GM12878 (cell line): ENCODE measurements at regions not wholly inside any gene's neighbourhood (a gene's known extent, or its start where the extent isn't known, plus 50 kb on each side); places are given as distances from the start of the nearest gene placed in this dataset.

ENCODE experiments used
- ATAC-seq: fragments of 200-7000 bp; cut with Tn5 transposase; 3 replicates; pipeline ENCODE4 v1.9.1; 2020; ENCODE audit warnings: mild to moderate bottlenecking, moderate library complexity
- BruUV-seq: library from RNA; stranded (reverse); fragments of 400-500 nt; replicated peaks from 2 replicates; lab custom pipeline; 2021; lab: Mats Ljungman, UMichigan
- CTCF ChIA-PET: fragments of 300-600 bp; sonication (Branson Sonifier 250); formaldehyde crosslinking; extraction: SDS; loops from one replicate; lab custom pipeline; 2021; ENCODE audit warnings: inconsistent platforms; lab: Yijun Ruan, JAX
- POLR2A ChIA-PET: fragments of 350-600 bp; formaldehyde crosslinking; extraction: SDS; loops from one replicate; lab custom pipeline; 2021; ENCODE audit warnings: inconsistent platforms; lab: Charles Lee
- RAD21 ChIA-PET: fragments of 300-600 bp; sonication (Branson Sonifier 250); formaldehyde crosslinking; loops from one replicate; lab custom pipeline; 2023; ENCODE audit warnings: antibody characterized with exemption; ENCODE audit not compliant: unreplicated experiment; lab: Charles Lee
- SMC1A ChIA-PET: fragments of 300-600 bp; sonication (Branson Sonifier 250); formaldehyde crosslinking; loops from one replicate; lab custom pipeline; 2023; ENCODE audit not compliant: unreplicated experiment, uncharacterized antibody; lab: Charles Lee
- DNase-seq: peaks from one replicate; pipeline ENCODE4 v3.0.0-alpha.2; 2011; ENCODE audit warnings: low read depth, low spot score
- FAIRE-seq: peaks from 3 replicates; lab custom pipeline; 2011; peaks lifted over from hg19 to GRCh38; lab: Jason Lieb, UNC
- H2AFZ ChIP-seq: 2 replicates; pipeline ENCODE4 v1.6.0; 2011; ENCODE audit warnings: low read depth, low read length, control low read depth; ENCODE audit not compliant: control insufficient read depth
- H3K27ac ChIP-seq: 2 replicates; pipeline ENCODE4 v1.5.1; 2011; ENCODE audit warnings: control low read depth; ENCODE audit not compliant: control insufficient read depth, insufficient read depth
- H3K27me3 ChIP-seq, 2 experiments: replicated peaks in 1 of 2; 2 replicates each; pipeline versions ENCODE4 v1.6.0 to v1.6.1; 2011; ENCODE audit warnings: low read length in 1 of 2; ENCODE audit not compliant: control insufficient read depth in 2 of 2, insufficient read depth in 2 of 2
- H3K36me3 ChIP-seq, 2 experiments: 2 replicates each; pipeline ENCODE4 v1.5.1; 2011; ENCODE audit warnings: low read length in 1 of 2; ENCODE audit not compliant: control insufficient read depth in 2 of 2, insufficient read depth in 2 of 2
- H3K4me1 ChIP-seq: 2 replicates; pipeline ENCODE4 v1.6.1; 2011; ENCODE audit warnings: mild to moderate bottlenecking, low read length, moderate library complexity, mixed read lengths; ENCODE audit not compliant: control insufficient read depth, insufficient read depth
- H3K4me2 ChIP-seq: 2 replicates; pipeline ENCODE4 v1.6.0; 2011; ENCODE audit warnings: control low read depth; ENCODE audit not compliant: control insufficient read depth, insufficient read depth
- H3K4me3 ChIP-seq: fragments of 200-600 bp; sonication (generic); 2 replicates; pipeline ENCODE4 v1.5.1; 2016
- H3K79me2 ChIP-seq: 2 replicates; pipeline ENCODE4 v1.6.0; 2011; ENCODE audit warnings: low read length; ENCODE audit not compliant: control insufficient read depth, insufficient read depth
- H3K9ac ChIP-seq: 2 replicates; pipeline ENCODE4 v1.8.0; 2011; ENCODE audit warnings: low read length, control low read depth, mixed read lengths; ENCODE audit not compliant: control insufficient read depth, insufficient read depth
- H3K9me3 ChIP-seq: replicated peaks from 3 replicates; pipeline ENCODE4 v1.5.1; 2011; ENCODE audit warnings: mild to moderate bottlenecking, low read length; ENCODE audit not compliant: control insufficient read depth, insufficient read depth
- H4K20me1 ChIP-seq: 2 replicates; pipeline ENCODE4 v1.6.0; 2011; ENCODE audit not compliant: control insufficient read depth, insufficient read depth
- E2F8 ChIP-seq: fragments of 450-650 bp; IDR thresholded peaks from 2 replicates; pipeline ENCODE4 v1.6.1; 2018; ENCODE audit warnings: mild to moderate bottlenecking, low read depth, moderate library complexity; ENCODE audit not compliant: partially characterized antibody
- EED ChIP-seq: sonication (generic); IDR thresholded peaks from 2 replicates; pipeline ENCODE4 v1.6.1; 2016; ENCODE audit warnings: antibody characterized with exemption, low read depth
- EGR1 ChIP-seq, 2 experiments: IDR thresholded peaks; 1 replicate in 1 of 2; 2 replicates in 1 of 2; pipeline ENCODE4 v1.6.1; 2011 to 2012; ENCODE audit warnings: low read depth in 2 of 2, low read length in 2 of 2, borderline replicate concordance in 1 of 2, mild to moderate bottlenecking in 1 of 2, moderate library complexity in 1 of 2
- HDGF ChIP-seq: fragments of 450-650 bp; IDR thresholded peaks from 2 replicates; pipeline ENCODE4 v1.6.1; 2016; ENCODE audit warnings: antibody characterized with exemption
- KLF5 ChIP-seq: fragments of 450-650 bp; IDR thresholded peaks from 2 replicates; pipeline ENCODE4 v1.6.1; 2014; ENCODE audit warnings: mild to moderate bottlenecking; ENCODE audit not compliant: partially characterized antibody
- NFXL1 ChIP-seq: fragments of 450-650 bp; IDR thresholded peaks from 2 replicates; pipeline ENCODE4 v1.6.1; 2017; ENCODE audit warnings: antibody characterized with exemption, mild to moderate bottlenecking, borderline replicate concordance
- SPI1 ChIP-seq: IDR thresholded peaks from 2 replicates; pipeline ENCODE4 v1.6.1; 2011; ENCODE audit warnings: low read depth, mild to moderate bottlenecking, low read length, moderate library complexity, borderline replicate concordance; ENCODE audit not compliant: insufficient read depth
- SREBF1 ChIP-seq: IDR thresholded peaks from 2 replicates; pipeline ENCODE4 v1.6.1; 2012; ENCODE audit warnings: mild to moderate bottlenecking, low read length
- SREBF2 ChIP-seq: IDR thresholded peaks from 2 replicates; pipeline ENCODE4 v1.6.1; 2012; ENCODE audit warnings: mild to moderate bottlenecking, low read length
- ZBTB33 ChIP-seq: fragments of 450-650 bp; IDR thresholded peaks from 2 replicates; pipeline ENCODE4 v1.6.1; 2017; ENCODE audit warnings: mild to moderate bottlenecking
- WGBS: methylation state at CpG from one replicate; pipeline ENCODE4 v1.1.6; 2016; ENCODE audit warnings: low lambda C conversion rate; ENCODE audit not compliant: insufficient replicate concordance, insufficient coverage; ENCODE audit errors: missing lambda C conversion rate; 5-methylcytosine and 5-hydroxymethylcytosine counted together
- in situ Hi-C: fragments of 300-500 bp; cut with MboI; formaldehyde crosslinking; loops from 9 replicates; pipeline ENCODE4 v1.14.3; 2018; ENCODE audit warnings: mixed read lengths
- intact Hi-C: fragments of 100-400 bp; cut with micrococcal nuclease; formaldehyde crosslinking; loops from one replicate; pipeline ENCODE4 v1.14.2; 2022; ENCODE audit not compliant: unreplicated experiment

GRCh38 chr2:176599796-176600485, 330.7 kb downstream of the MTX2 start:
- Histone ChIP-seq H3K9ac (no peak overlapping the region), H3K27me3 (no peaks in the 10 kb centered on the region; a peak in 2 of 4 replicates), H3K4me1 (no peaks in the 10 kb centered on the region), H3K36me3 (no peaks in the 10 kb centered on the region), H2AFZ (no peak overlapping the region), H3K9me3 (no peaks in the 10 kb centered on the region), H3K4me3 (no peak overlapping the region), H3K79me2 (no peaks in the 10 kb centered on the region), H3K4me2 (no peak overlapping the region), H3K27ac (no peak overlapping the region), H4K20me1 (no peaks in the 10 kb centered on the region)
- TF ChIP-seq ZBTB33 (no peak), NFXL1 (no peak), HDGF (no peak), EED (no peak)
- POLR2A ChIA-PET: interaction anchor here (0.7 kb wide), 1 partner anchor 15 kb away, joined by 3 read pairs; no protein-coding TSS in a partner anchor
- in situ Hi-C loops (no loop called here), intact Hi-C loops (no loop called here)
- BruUV-seq: no TSS peak
- RAD21 ChIA-PET: no interaction called here
- FAIRE-seq (no peak), DNase-seq (no peak), ATAC-seq (no peak)
- SMC1A ChIA-PET: no interaction called here
- WGBS: 22% methylated on average over 10 of the region's 10 CpGs
- CTCF ChIA-PET: interaction anchor here (0.7 to 1.2 kb wide), 2 partner anchors 263 to 473 kb away, joined by 3 to 5 read pairs; no protein-coding TSS in a partner anchor

GRCh38 chr2:176601066-176601465, 331.8 kb downstream of the MTX2 start:
- no TSS peak for BruUV-seq
- ChIA-PET SMC1A (no interaction called here), POLR2A (no interaction called here), RAD21 (no interaction called here), CTCF (no interaction called here)
- no peaks in the 10 kb centered on the region for H3K4me1 ChIP-seq
- intact Hi-C loops: no loop called here
- no peak overlapping the region for H3K27ac ChIP-seq
- no peaks in the 10 kb centered on the region for H3K9me3 ChIP-seq
- no peak for FAIRE-seq
- no peak for ATAC-seq
- H3K36me3 ChIP-seq: no peaks in the 10 kb centered on the region
- no peak overlapping the region for H2AFZ ChIP-seq
- DNase-seq: no peak
- no peaks in the 10 kb centered on the region for H3K79me2 ChIP-seq
- H3K4me2 ChIP-seq: no peak overlapping the region
- H3K27me3 ChIP-seq: no peaks in the 10 kb centered on the region; a peak in 2 of 4 replicates
- H3K4me3 ChIP-seq: no peak overlapping the region
- H3K9ac ChIP-seq: no peak overlapping the region
- WGBS: 2% methylated on average over 2 of the region's 2 CpGs
- in situ Hi-C loops: no loop called here
- no peaks in the 10 kb centered on the region for H4K20me1 ChIP-seq
- TF ChIP-seq EGR1 (IDR thresholded peaks at IDR 0.05; ENCODE audit: borderline replicate concordance in 1 of 2, low read depth in 2 of 2, low read length in 2 of 2) (no peak), ZBTB33 (no peak), SPI1 (no peak), KLF5 (no peak), SREBF2 (no peak), E2F8 (no peak), SREBF1 (no peak)
